SIG-M5 treated with dmso at 0.1 percent for 504 hours (cell line): ENCODE measurements at regions not wholly inside any gene's neighbourhood (a gene's known extent, or its start where the extent isn't known, plus 50 kb on each side); places are given as distances from the start of the nearest gene placed in this dataset.
"Not testable (repeated sequence)": the region's sequence is repeated elsewhere in the genome, so short reads cannot be mapped to it uniquely, and the experiment has no call there.

Source experiments
- DNase-seq: peaks from one replicate; lab custom pipeline; 2025; ENCODE audit not compliant: unreplicated experiment; lab: John Stamatoyannopoulos, UW

DNA sequence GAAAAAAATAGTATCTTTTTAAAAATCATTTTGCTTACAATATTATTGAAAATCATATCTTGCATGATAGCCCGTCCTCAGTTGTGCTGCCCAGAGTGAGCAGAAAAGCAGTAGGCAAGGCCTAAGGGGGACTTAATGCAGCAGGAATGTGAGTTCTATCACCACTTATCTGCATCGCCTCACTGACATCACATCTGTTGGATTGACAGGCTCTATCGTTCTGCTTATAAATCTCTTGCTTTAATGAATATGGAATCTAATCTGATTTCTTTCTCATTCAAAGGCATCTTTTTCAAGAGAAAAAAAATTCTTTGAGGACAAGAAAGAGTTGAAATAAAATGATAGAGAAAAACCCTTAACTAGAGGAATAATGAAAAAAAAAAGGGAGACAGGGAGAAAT is 249.9 kb downstream of the PAPSS1 start:
- no peak for DNase-seq

GRCh38 chr4:107468812-107469211 is 251.2 kb downstream of the PAPSS1 start:
- DNase-seq: no peak

GRCh38 chr4:107468156-107468555 is 251.9 kb downstream of the PAPSS1 start:
- no peak for DNase-seq

GRCh38 chr4:107467461-107467860 is 252.6 kb downstream of the PAPSS1 start:
- DNase-seq: no peak

- no peak for DNase-seq
Observed at GRCh38 chr4:107458194-107458593, 261.8 kb downstream of the PAPSS1 start.

- no peak for DNase-seq
Observed at GRCh38 chr4:107453987-107454386, 266.0 kb downstream of the PAPSS1 start.

DNA sequence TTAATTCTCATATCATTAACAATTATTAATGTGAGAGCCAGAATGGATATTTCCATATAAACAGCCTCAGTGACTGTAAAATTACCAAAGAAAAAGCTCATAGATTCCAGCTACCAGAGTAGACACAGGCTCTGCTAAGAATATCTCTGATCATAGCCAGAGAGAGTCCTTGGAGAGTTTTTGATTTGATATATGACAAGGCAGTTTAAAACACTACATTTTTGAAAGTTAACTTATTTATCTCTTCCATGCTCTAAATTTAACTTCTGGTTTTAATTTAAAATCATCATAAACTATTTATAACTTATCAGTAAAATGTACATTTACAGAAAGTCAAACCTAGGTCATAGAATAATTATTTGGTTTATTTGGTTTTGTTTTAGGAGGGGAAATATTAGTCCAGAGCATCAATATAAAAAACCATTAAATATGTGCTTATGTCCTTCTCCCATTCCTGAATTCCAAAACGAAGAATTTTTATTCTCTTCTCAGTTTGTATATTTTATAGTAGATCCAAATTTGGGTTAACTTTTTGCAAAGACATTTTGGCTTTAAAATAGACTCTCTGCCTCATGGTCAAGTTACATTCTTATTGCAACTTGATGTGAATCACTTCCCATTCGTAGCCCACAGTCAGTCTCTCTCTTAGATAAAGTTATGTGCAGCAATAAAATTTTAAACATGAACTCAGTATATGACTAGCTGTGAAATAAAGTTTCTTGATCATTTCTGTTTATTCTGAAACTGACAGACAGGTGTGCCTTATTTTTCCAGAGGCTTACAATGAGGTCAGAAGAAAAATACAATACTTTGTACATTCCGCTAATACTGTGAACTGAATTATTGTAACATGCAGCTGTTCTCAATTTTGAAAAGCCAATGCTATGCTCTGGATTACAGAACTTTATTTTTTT is 267.1 kb downstream of the PAPSS1 start:
- no peak for DNase-seq

DNA sequence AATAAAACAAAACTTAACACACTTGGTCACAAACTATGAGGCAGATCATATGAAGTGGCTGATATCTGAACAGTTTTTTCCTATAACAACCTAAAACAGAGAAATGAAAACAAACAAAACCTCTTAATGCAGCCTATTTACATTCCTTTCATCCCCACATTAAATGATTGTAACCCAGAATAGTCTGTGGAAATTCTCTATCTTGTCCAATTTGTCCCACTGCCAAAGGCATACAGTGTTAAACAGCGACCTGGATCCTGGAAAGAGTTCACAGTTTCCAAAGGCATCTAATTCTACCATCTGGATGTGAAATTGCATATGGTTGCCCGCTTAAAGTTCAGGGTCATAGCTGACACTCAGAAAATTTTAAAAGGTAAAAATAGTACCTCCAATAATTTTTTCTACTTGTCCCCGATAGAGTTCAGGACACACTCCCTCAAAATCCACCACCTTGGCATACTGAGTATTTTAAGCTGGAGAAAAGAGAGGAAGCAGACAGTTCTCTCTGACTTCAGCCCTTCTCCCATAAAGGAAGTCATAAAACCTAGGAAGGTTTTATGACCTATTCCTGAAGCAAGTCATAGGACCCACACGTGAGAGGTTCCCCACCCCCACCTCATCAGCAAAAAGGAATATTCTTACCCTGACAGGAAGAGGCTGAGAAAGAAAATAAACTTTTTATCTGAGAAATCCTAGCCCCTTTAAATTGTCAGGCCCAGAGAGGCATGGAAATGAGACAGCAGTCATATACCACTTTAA is 270.2 kb downstream of the PAPSS1 start:
- no peak for DNase-seq

- no peak for DNase-seq
Observed at GRCh38 chr4:107442538-107443111, 277.4 kb downstream of the PAPSS1 start.

DNA sequence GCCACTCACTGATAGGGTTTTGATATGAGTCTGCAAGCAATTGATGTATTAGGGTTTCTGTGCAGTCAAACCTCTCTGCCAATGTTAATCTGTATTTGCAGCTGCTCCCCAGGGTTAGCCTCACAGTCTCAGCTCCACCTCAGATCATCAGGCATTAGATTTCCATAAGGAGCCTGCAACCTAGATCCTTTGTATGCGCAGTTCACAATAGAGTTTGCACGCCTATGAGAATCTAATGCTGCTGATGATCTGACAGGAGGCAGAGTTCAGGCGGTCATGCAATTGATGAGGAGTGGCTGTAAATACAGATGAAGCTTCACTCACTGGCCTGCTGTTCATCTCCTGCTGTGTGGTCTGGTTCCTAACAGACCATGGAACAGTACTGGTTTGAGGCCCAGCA is 280.6 kb downstream of the PAPSS1 start:
- DNase-seq: no peak

DNA sequence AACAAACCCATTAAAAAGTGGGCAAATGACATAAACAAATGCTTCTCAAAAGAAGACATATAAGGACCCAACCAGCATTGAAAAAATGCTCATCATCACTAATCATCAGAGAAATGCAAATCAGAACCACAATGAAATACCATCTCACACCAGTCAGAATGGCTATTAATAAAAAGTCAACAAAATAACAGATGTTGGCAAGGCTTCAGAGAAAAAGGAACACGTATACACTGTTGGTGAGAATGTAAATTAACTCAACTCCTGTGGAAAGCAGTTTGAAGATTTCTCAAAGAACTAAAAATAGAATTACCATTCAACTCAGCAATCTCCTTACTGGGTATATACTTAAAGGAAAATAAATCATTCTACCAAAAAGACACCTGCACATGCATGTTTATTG is 283.6 kb downstream of the PAPSS1 start:
- not testable (repeated sequence) for DNase-seq

DNA sequence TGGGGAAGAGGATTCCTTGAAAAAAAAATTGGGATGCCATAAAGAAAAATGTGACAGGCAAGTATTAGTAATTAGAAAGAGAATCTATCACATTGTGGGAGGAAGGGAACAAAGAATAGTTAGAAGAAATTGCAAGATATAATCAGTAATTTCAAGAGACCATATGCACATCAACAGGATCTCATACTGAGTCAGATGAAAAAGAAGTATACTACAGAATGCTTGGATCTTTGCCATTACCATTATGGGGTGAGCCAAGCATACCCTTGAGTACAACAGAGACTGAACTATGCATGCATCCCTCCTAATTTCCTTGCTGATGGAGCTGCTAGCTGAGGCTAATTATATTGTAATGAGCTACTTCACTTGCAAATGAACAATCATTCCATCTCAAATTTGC is 287.6 kb downstream of the PAPSS1 start:
- DNase-seq: no peak

DNA sequence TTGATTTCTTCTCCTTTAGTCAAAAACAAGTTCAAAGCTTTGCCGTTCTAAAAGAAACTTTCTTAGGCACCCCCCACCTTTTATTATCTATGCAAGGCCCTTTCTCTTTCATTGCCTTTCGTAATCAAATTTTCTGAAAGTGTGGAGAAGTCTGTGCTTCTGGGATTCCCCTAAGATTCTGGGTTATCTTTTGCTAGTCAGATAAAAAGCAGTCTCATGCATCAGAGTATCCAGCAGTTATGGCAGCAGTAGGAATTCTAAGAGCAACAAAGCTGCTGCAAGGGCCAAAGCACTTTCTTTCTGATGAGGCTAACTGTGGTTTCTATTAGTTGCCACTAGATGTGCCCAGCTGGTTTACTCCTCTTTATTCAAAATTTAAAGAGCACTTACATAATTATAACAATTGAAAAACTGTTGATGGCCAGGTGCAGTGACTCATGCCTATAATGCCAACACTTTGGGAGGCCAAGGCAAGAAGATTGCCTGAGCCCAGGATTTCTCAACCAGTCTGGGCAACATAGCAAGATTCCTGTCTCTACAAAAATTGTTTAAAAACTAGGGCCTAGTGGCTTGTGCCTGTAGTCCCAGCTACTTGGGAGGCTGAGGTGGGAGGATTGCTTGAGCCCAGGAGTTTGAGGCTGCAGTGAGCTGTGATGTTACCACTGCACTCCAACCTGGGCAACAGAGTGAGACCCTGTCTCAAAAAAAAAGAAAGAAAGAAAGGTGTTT is 296.2 kb downstream of the PAPSS1 start:
- DNase-seq: no peak

GRCh38 chr4:107419536-107419935 is 300.5 kb downstream of the PAPSS1 start:
- DNase-seq: not testable (repeated sequence)

DNA sequence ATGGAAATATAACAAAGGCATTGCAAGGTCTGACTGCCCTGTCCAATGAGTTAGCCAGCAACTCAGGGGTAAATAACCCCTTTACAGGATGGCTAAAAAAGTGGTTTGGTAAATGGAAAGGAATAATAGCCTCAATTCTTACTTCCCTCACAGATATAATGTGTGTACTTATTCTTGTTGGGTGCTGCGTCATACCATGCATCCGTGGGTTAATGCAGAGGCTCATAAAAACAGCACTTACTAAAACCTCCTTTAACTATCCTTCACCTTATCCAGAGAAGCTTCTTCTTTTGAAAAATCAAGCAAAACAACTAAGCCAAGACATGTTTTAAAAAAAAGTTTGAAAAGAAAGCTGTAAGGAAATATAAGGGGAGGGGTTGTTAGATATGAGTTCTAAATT is 301.0 kb downstream of the PAPSS1 start:
- no peak for DNase-seq

DNA sequence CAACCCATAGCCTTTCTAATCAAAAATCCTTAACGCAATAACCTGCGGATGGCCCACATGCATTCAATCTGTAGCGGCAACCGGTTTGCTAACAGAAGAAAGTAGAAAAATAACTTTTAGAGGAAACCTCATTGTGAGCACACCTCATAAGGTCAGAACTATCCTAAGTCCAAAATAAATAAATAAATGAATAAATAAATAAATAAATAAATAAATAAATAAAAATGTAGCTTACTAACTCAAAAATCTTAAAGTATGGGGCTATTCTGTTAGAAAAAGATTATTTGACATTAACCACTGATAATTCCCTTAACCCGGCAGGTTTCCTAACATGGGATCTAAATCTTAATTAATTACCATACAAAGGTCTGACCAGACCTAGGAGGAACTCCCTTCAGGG is 304.5 kb downstream of the PAPSS1 start:
- DNase-seq: not testable (repeated sequence)

- DNase-seq: not testable (repeated sequence)
Observed at GRCh38 chr4:107409872-107410271, 310.2 kb downstream of the PAPSS1 start.

GRCh38 chr4:107408968-107409367 is 311.1 kb downstream of the PAPSS1 start:
- DNase-seq: no peak

DNA sequence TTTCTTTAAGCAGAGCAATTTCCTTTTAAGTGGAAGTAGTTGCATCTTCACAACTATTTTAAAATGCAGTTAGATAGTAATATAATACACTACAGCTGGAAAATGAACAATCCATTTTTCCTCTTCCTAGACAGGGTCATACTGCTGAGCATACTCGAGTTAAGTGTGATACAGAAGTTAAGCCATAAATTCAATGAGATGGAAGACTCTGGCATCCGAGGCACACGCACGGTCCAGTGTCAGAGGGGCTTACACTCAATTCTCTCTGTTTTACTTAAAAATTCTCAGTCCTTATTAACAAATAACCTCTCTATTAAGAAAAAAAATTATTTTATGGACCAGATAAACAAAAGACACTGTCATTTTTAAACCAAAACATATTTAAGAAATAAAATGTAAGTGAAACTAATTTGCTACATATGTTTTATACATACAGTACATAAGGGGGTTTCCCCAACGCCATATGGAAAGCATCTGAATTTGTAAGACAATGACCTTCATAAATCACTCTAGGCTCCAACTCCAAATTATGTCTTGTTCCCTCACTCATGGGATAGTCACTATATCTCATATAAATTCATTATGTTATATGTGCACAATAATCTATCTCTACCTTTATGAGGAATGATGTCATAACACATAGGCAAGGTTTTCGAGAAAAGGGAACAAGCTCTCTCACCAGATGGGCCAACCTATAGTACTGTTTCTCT is 315.3 kb downstream of the PAPSS1 start:
- DNase-seq: no peak

- no peak for DNase-seq
Observed at GRCh38 chr4:107402291-107402690, 317.7 kb downstream of the PAPSS1 start.

DNA sequence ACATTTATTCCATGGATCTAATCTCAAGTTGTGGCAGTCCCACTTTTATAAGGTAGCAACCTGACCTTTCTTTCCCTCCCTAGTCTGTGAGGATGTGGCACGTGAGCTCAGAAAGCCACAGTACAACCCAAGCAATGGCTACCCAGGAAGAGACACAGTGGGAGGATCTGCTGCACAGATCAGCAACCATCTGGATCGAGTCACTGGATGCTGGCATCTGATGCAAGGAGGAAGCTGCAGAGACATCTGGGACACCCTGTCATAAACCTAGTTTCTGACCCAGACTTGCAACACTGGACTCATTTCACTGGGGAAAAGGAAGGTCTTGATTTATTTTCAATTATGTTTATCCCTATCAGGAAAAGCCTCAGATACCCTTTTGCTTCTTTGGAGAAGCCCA is 327.1 kb downstream of the PAPSS1 start:
- DNase-seq: no peak
